ENCODE measurements at regions not wholly inside any gene's neighbourhood (a gene's known extent, or its start where the extent isn't known, plus 50 kb on each side); places are given as distances from the start of the nearest gene placed in this dataset.

DNA sequence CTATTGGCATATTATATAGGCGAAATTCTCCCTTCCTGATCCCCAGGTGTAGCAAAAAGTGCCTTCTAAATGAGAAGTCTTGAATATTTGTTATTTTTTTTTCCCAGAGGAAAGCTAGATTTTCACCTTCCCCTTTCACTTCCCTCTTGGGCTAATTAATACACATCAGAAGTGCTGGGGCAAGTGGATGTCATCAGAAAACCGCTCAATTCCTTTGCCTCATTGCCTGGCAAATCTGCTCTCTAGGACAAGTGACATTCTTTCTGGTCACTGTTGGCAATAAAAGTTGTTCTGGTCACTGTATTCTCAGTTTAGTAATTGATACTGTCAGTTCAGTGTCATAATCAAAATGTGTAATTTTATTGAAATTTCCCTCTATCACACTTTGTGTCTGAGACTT is 174.5 kb downstream of the ETNK1 start:
- Histone ChIP-seq H3K18ac (ENCODE audit: low read depth in 1 of 2, low read length in 2 of 2) (no peak overlapping the region), H3K4me3 (ENCODE audit: insufficient read depth in 1 of 2, low read depth in 1 of 2, low read length in 2 of 2) (no peak overlapping the region), H3K9me3 (ENCODE audit: control insufficient read depth, low read length) (no peaks in the 10 kb centered on the region), H2AFZ (ENCODE audit: low read depth, low read length) (no peak overlapping the region), H3K27ac (ENCODE audit: low read length, poor library complexity, severe bottlenecking) (no peak overlapping the region), H2BK5ac (ENCODE audit: low read depth, low read length, poor library complexity, severe bottlenecking) (no peak overlapping the region), H3K9ac (ENCODE audit: low read length) (no peak overlapping the region), H3K79me1 (replicated peaks; ENCODE audit: low read length, poor library complexity, severe bottlenecking) (no peaks in the 10 kb centered on the region), H3K14ac (ENCODE audit: low read length in 2 of 2) (no peak overlapping the region), H2BK12ac (ENCODE audit: low read length in 2 of 2) (no peak overlapping the region), H3K4ac (ENCODE audit: low read depth in 1 of 2, low read length in 2 of 2) (no peak overlapping the region), H2BK120ac (ENCODE audit: low read depth, low read length) (no peak overlapping the region), H2AK5ac (ENCODE audit: low read length, severe bottlenecking) (no peak overlapping the region), H3K27me3 (ENCODE audit: control insufficient read depth in 1 of 2, insufficient read depth in 1 of 2, low read length in 2 of 2) (no peaks in the 10 kb centered on the region), H3K4me1 (ENCODE audit: control insufficient read depth, insufficient read depth, low read depth, low read length) (peaks cover 4% of the 10 kb centered on the region), H3K36me3 (ENCODE audit: control insufficient read depth in 1 of 2, insufficient read depth in 2 of 2, low read depth in 1 of 2, low read length in 2 of 2) (no peaks in the 10 kb centered on the region), H2BK15ac (ENCODE audit: low read depth, poor library complexity, severe bottlenecking) (no peak overlapping the region), H4K91ac (ENCODE audit: low read length) (no peak overlapping the region), H4K8ac (ENCODE audit: low read length) (no peak overlapping the region), H3K4me2 (ENCODE audit: low read length, poor library complexity, severe bottlenecking) (no peak overlapping the region), H3K23ac (ENCODE audit: low read length in 2 of 2) (no peak overlapping the region)
- WGBS, result 100% methylated on average over 1 of the region's 2 CpGs
- no peak for DNase-seq

DNA sequence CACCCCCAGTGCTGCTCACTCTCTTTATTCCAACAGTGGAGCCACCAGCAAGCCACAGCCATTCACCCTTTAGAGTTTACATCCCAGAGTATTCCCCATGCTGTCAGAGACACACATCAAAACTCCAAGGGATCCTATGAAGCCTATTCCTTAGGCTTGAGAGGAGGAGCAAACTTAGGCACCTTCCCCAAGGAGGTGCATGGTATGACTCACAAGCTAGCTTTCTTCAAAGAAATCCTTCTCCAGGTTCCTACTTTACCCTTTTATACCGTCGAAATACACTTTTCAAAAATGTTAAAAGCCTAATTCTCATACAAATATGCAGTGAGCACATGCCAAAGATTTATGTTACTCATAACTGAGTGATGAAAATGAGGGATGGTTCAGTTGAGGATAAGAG is 175.4 kb downstream of the ETNK1 start:
- Histone ChIP-seq H3K79me1 (replicated peaks; ENCODE audit: low read length, poor library complexity, severe bottlenecking) (no peaks in the 10 kb centered on the region), H3K14ac (ENCODE audit: low read length in 2 of 2) (no peak overlapping the region), H3K9me3 (ENCODE audit: control insufficient read depth, low read length) (no peaks in the 10 kb centered on the region), H2BK5ac (ENCODE audit: low read depth, low read length, poor library complexity, severe bottlenecking) (no peak overlapping the region), H2AFZ (ENCODE audit: low read depth, low read length) (no peak overlapping the region), H2BK120ac (ENCODE audit: low read depth, low read length) (no peak overlapping the region), H2AK5ac (ENCODE audit: low read length, severe bottlenecking) (no peak overlapping the region), H4K8ac (ENCODE audit: low read length) (no peak overlapping the region), H3K36me3 (ENCODE audit: control insufficient read depth in 1 of 2, insufficient read depth in 2 of 2, low read depth in 1 of 2, low read length in 2 of 2) (no peaks in the 10 kb centered on the region), H2BK15ac (ENCODE audit: low read depth, poor library complexity, severe bottlenecking) (no peak overlapping the region), H2BK12ac (ENCODE audit: low read length in 2 of 2) (no peak overlapping the region), H3K27ac (ENCODE audit: low read length, poor library complexity, severe bottlenecking) (no peak overlapping the region), H3K4ac (ENCODE audit: low read depth in 1 of 2, low read length in 2 of 2) (no peak overlapping the region), H3K4me3 (ENCODE audit: insufficient read depth in 1 of 2, low read depth in 1 of 2, low read length in 2 of 2) (no peak overlapping the region), H3K27me3 (ENCODE audit: control insufficient read depth in 1 of 2, insufficient read depth in 1 of 2, low read length in 2 of 2) (no peaks in the 10 kb centered on the region), H3K4me1 (ENCODE audit: control insufficient read depth, insufficient read depth, low read depth, low read length) (peaks cover 4% of the 10 kb centered on the region), H3K18ac (ENCODE audit: low read depth in 1 of 2, low read length in 2 of 2) (peak overlapping the region in 1 of 2 experiments; percentile 48), H3K9ac (ENCODE audit: low read length) (no peak overlapping the region), H4K91ac (ENCODE audit: low read length) (no peak overlapping the region), H3K4me2 (ENCODE audit: low read length, poor library complexity, severe bottlenecking) (no peak overlapping the region), H3K23ac (ENCODE audit: low read length in 2 of 2) (no peak overlapping the region)
- whole genome bisulfite sequencing, result no CpG with 5 or more reads among the region's 2 CpGs
- DNase-seq, result no peak

DNA sequence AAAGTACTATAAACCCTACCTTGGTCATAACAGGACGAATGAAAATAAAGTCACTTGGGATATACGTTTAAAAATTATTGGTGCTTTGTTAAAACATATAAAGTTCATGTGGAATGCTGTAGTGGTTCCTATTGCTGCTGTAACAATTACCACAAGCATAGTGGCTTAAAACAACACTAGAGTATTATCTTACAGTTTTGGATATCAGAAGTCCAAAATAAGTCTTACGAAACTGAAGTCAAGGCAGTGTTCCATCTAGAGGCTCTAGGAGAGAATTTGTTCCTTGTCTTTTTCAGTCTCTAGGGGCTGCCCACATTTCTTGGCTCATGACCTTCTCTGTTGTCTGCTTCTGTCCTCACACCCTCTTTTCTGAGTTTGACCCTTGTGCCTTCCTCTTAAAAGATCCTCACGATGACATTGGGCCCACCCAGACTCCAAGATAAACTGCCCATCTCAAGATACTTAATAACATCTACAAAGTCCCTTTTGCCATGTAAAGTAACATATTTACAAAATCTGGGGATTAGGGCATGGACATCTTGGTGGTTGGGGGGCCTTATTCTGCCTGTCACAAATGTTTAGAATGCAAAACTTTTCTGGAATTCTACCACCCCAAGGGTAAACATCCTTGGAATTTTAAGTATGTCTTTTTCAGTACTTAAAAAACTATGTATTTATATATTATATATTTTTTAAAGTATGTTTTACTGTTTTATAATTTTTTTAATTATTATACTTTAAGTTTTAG is 178.1 kb downstream of the ETNK1 start:
- DNase-seq, result no peak
- Histone ChIP-seq H2BK15ac (ENCODE audit: low read depth, poor library complexity, severe bottlenecking) (no peak overlapping the region), H3K4ac (ENCODE audit: low read depth in 1 of 2, low read length in 2 of 2) (no peak overlapping the region), H3K36me3 (ENCODE audit: control insufficient read depth in 1 of 2, insufficient read depth in 2 of 2, low read depth in 1 of 2, low read length in 2 of 2) (no peaks in the 10 kb centered on the region), H3K9ac (ENCODE audit: low read length) (no peak overlapping the region), H3K79me1 (replicated peaks; ENCODE audit: low read length, poor library complexity, severe bottlenecking) (no peaks in the 10 kb centered on the region), H2BK120ac (ENCODE audit: low read depth, low read length) (no peak overlapping the region), H4K91ac (ENCODE audit: low read length) (no peak overlapping the region), H3K9me3 (ENCODE audit: control insufficient read depth, low read length) (no peaks in the 10 kb centered on the region), H3K27ac (ENCODE audit: low read length, poor library complexity, severe bottlenecking) (peak overlapping the region; percentile 49), H2BK12ac (ENCODE audit: low read length in 2 of 2) (no peak overlapping the region), H3K14ac (ENCODE audit: low read length in 2 of 2) (no peak overlapping the region), H3K18ac (ENCODE audit: low read depth in 1 of 2, low read length in 2 of 2) (no peak overlapping the region), H2AK5ac (ENCODE audit: low read length, severe bottlenecking) (no peak overlapping the region), H3K4me3 (ENCODE audit: insufficient read depth in 1 of 2, low read depth in 1 of 2, low read length in 2 of 2) (no peak overlapping the region), H4K8ac (ENCODE audit: low read length) (no peak overlapping the region), H3K23ac (ENCODE audit: low read length in 2 of 2) (no peak overlapping the region), H3K4me1 (ENCODE audit: control insufficient read depth, insufficient read depth, low read depth, low read length) (peaks cover 4% of the 10 kb centered on the region), H2AFZ (ENCODE audit: low read depth, low read length) (no peak overlapping the region), H3K4me2 (ENCODE audit: low read length, poor library complexity, severe bottlenecking) (no peak overlapping the region), H3K27me3 (ENCODE audit: control insufficient read depth in 1 of 2, insufficient read depth in 1 of 2, low read length in 2 of 2) (no peaks in the 10 kb centered on the region), H2BK5ac (ENCODE audit: low read depth, low read length, poor library complexity, severe bottlenecking) (peak overlapping the region; percentile 19)
- 89% methylated on average over 4 of the region's 4 CpGs for WGBS

DNA sequence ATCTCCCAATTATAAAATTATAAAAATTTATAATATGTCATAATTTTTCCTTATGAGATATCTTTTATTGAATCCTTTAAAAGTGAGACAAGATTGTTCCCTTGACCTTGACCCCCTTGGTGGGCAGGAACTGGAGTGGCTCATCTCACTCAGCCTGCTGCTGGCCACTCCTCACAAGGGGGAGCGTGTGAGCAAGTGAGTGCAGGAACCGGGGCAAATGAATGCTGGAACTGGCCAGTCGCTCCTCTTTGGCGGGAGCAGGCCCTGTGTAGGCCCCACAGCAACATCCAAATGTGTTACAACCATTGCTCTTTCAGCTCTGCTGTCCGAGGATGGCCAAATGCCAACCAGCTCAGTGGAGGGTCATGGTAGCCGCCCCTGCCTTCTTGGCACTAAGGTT is 178.8 kb downstream of the ETNK1 start:
- H3K4ac ChIP-seq (ENCODE audit: low read depth in 1 of 2, low read length in 2 of 2), result no peak overlapping the region
- 80% methylated on average over 6 of the region's 6 CpGs for WGBS

More for the DNA sequence above, 178.8 kb downstream of the ETNK1 start:
- Histone ChIP-seq H4K91ac (ENCODE audit: low read length) (peak overlapping the region; percentile 41), H3K9ac (ENCODE audit: low read length) (no peak overlapping the region), H2AFZ (ENCODE audit: low read depth, low read length) (no peak overlapping the region), H2AK5ac (ENCODE audit: low read length, severe bottlenecking) (peak overlapping the region; percentile 36), H3K27me3 (ENCODE audit: control insufficient read depth in 1 of 2, insufficient read depth in 1 of 2, low read length in 2 of 2) (no peaks in the 10 kb centered on the region), H3K27ac (ENCODE audit: low read length, poor library complexity, severe bottlenecking) (peak overlapping the region; percentile 11), H3K79me1 (replicated peaks; ENCODE audit: low read length, poor library complexity, severe bottlenecking) (no peaks in the 10 kb centered on the region), H4K8ac (ENCODE audit: low read length) (no peak overlapping the region), H3K4me2 (ENCODE audit: low read length, poor library complexity, severe bottlenecking) (no peak overlapping the region), H3K23ac (ENCODE audit: low read length in 2 of 2) (no peak overlapping the region), H3K4me3 (ENCODE audit: insufficient read depth in 1 of 2, low read depth in 1 of 2, low read length in 2 of 2) (peak overlapping the region in 1 of 2 experiments; percentile 23), H3K36me3 (ENCODE audit: control insufficient read depth in 1 of 2, insufficient read depth in 2 of 2, low read depth in 1 of 2, low read length in 2 of 2) (no peaks in the 10 kb centered on the region), H3K9me3 (ENCODE audit: control insufficient read depth, low read length) (no peaks in the 10 kb centered on the region), H2BK5ac (ENCODE audit: low read depth, low read length, poor library complexity, severe bottlenecking) (peak overlapping the region; percentile 33), H3K18ac (ENCODE audit: low read depth in 1 of 2, low read length in 2 of 2) (no peak overlapping the region), H2BK15ac (ENCODE audit: low read depth, poor library complexity, severe bottlenecking) (no peak overlapping the region), H2BK120ac (ENCODE audit: low read depth, low read length) (no peak overlapping the region), H3K14ac (ENCODE audit: low read length in 2 of 2) (peak overlapping the region in 1 of 2 experiments; percentile 39), H2BK12ac (ENCODE audit: low read length in 2 of 2) (no peak overlapping the region), H3K4me1 (ENCODE audit: control insufficient read depth, insufficient read depth, low read depth, low read length) (peaks cover 4% of the 10 kb centered on the region)
- no peak for DNase-seq

All from mesenchymal stem cell (in vitro differentiated cells and primary cell).